ENCODE measurements at regions not wholly inside any gene's neighbourhood (a gene's known extent, or its start where the extent isn't known, plus 50 kb on each side); places are given as distances from the start of the nearest gene placed in this dataset.

GRCh38 chr16:52235186-52235585 is 311.8 kb downstream of the TOX3 start:
- intact Hi-C loops (cut with micrococcal nuclease) = no loop called here

DNA sequence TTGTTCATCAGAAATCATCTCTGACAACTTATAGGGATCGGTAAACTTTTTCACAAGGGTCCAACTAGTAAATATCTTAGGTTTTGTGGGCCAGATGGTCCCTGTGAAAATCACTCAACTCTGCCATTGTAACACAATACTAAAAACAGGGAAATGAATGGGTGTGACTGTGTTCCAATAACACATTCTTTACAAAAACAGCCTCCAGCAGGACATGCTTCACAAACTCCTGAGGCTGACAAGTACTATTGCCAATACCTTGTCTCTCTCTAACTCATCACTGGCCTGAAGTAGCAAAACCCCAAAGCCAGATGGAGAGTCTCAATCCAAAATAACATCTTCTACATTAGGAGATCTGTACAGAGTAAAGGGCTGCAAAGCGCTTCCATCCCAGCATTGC is 312.3 kb downstream of the TOX3 start:
- intact Hi-C loops (cut with micrococcal nuclease) = no loop called here

GRCh38 chr16:52229471-52229870 is 317.5 kb downstream of the TOX3 start:
- intact Hi-C loops (cut with micrococcal nuclease) = no loop called here

GRCh38 chr16:52227851-52228250 is 319.1 kb downstream of the TOX3 start:
- intact Hi-C loops (cut with micrococcal nuclease) = no loop called here

DNA sequence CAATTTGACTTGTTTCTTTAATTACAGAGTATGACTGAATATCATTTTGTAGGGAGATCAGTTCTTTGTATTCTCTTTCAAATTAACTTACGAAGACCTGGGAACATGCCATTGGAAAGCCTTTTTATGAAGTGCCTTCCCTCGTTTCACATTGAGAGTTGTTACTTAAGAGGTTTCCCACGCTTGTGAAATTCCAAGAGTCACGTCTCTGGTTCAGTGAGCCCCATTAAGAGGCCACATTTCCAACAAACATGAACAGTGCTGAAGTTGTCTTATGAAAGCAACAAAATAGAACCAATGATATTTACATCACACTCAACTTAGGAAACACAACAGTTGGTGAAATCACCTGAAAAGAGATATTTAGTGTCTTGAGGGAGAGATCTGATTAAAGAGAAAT is 334.1 kb downstream of the TOX3 start:
- intact Hi-C loops (cut with micrococcal nuclease) = no loop called here

- intact Hi-C loops (cut with micrococcal nuclease) = no loop called here
Measured at GRCh38 chr16:52209227-52209626, 337.7 kb downstream of the TOX3 start.

- intact Hi-C loops (cut with micrococcal nuclease) = no loop called here
Measured at GRCh38 chr16:52203096-52203495, 343.8 kb downstream of the TOX3 start.

DNA sequence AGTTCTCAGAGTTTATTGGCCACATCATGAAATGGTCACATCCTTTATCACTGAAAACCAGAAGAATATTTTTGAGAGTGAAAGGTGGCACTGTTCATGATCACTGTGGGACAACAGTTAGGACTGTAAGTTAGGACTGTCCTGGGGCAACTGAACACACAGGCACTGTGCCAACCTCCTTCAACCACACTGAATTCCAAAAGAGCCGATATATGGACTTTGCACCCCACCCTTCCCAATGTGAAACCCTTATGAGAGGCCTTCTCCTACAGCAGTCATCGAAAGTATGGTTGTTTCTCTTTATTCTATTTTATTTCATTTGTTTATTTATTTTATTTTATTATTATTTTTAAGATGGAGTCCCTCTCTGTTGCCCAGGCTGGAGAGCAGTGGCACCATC is 353.5 kb downstream of the TOX3 start:
- intact Hi-C loops (cut with micrococcal nuclease) = no loop called here

- intact Hi-C loops (cut with micrococcal nuclease) = loop anchor here (1.0 kb wide), 2 partner anchors 721 to 831 kb away; no protein-coding TSS in a partner anchor
Measured at GRCh38 chr16:52191531-52192134, 355.3 kb downstream of the TOX3 start.

- intact Hi-C loops (cut with micrococcal nuclease) = no loop called here
Measured at GRCh38 chr16:52184336-52184735, 362.6 kb downstream of the TOX3 start.

GRCh38 chr16:52182840-52183239 is 364.1 kb downstream of the TOX3 start:
- intact Hi-C loops (cut with micrococcal nuclease) = no loop called here

DNA sequence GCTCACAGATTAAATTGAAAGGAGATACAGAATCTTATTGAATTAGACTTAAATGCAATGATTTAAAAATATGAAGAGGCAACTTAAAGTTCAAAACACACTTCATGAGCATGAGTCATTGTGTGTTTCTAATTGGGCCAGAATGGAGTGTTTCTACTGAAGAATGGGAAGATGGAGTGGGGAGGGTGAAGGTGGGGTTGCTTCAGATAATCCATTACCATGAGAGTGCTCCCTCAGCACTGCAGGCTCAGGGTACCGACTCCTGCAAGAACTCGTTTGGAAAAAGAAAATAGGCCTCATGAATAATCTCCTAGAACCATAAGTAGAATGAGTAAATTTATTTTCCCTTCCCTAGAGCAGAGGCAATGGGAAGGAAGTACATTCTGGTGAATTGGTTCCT is 372.8 kb downstream of the TOX3 start:
- intact Hi-C loops (cut with micrococcal nuclease) = no loop called here

- intact Hi-C loops (cut with micrococcal nuclease) = no loop called here
Measured at GRCh38 chr16:52171481-52171880, 375.5 kb downstream of the TOX3 start.

GRCh38 chr16:52167328-52167727 is 379.6 kb downstream of the TOX3 start:
- intact Hi-C loops (cut with micrococcal nuclease) = no loop called here

DNA sequence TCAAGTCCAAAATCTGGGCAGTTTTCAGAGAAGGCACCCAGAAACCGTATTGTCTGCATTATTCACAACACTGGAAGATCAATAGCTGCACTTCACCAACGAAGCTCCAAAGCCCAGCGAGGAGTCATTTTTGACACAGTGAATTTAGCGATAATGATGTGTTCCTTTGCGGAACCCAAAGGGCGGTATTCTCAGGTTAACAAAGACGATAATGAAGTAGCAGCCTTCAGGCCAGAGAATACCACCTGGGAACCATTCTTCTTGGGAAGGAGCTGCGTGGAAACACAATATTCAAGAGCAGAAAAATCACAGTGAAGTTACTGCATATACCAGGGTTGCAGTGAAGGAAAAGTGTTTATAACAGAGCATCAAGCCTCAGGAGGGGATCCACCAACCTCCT is 381.0 kb downstream of the TOX3 start:
- intact Hi-C loops (cut with micrococcal nuclease) = no loop called here

DNA sequence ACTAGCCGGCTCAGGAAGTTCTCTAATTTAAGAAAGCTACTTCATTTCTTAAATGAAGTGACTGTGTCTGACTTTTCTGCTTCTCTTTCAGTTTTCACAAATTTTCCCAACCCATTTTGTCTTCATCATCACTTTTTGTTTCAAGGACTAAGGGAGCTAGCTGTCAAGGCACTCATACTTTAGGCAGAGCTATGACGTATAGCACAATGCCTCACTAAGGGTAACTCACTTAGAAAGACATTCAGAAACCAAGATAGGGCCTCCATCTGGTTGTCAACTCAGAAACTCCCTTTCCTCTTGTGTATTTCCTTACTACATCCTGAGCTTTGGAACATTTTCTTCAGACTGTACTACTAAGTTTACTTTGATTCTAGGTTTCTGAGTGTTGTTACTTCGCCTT is 397.9 kb downstream of the TOX3 start:
- intact Hi-C loops (cut with micrococcal nuclease) = no loop called here

DNA sequence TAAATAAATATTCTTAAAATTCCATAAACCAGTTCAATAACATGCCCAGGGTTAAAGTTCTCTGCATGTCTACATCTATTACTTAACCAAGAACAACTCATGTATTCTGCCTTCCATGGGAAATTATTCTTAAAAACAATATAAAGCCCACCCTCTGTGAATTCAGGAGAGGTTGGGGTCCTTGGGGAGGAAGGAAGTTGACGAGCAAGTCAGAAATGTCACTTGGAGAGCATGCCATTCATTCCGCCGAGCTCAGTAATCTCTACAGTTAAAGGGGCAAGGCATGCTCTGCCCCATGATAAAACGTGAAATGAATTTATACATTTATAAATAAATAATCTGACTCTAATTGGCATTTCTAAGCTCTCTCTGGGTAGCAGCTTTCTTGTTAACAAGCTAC is 405.1 kb downstream of the TOX3 start:
- intact Hi-C loops (cut with micrococcal nuclease) = no loop called here

DNA sequence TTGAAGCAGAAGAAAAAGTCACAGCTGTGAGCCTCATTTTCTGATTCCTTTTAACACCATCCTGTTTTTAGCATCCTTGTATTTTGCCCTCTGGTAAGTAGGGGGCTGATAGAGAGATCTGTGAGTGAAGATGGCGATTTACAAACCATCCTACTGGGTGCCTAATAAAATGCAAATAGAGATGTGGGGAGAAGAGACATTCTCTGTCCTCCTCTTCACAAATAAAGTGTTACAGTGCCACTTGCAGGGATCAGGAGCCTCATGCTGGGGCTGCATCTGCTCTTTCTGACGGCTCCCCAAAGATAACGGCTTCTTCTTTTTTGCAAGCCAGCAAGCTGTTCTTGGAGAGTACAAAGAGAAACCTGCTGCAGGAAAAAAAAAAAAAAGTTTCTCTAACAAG is 418.6 kb downstream of the TOX3 start:
- intact Hi-C loops (cut with micrococcal nuclease) = no loop called here

DNA sequence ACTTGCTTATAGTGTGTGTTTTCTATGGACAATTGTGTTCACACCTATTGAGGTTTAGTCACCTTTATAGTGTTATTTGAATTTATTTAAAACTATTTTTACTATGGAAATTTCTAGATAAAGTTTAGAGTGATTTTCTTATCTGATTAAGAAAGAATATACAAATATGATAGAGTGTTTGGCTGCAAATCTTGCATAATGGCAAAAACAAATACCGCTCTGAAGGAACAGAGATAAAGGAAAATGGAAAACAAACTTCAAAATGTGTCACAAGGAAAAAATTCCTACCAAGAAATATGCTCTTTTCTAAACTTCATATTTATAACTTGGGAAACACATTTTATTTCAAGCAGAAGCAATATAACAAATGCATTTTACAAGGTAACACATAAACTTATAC is 423.1 kb downstream of the TOX3 start:
- intact Hi-C loops (cut with micrococcal nuclease) = no loop called here

DNA sequence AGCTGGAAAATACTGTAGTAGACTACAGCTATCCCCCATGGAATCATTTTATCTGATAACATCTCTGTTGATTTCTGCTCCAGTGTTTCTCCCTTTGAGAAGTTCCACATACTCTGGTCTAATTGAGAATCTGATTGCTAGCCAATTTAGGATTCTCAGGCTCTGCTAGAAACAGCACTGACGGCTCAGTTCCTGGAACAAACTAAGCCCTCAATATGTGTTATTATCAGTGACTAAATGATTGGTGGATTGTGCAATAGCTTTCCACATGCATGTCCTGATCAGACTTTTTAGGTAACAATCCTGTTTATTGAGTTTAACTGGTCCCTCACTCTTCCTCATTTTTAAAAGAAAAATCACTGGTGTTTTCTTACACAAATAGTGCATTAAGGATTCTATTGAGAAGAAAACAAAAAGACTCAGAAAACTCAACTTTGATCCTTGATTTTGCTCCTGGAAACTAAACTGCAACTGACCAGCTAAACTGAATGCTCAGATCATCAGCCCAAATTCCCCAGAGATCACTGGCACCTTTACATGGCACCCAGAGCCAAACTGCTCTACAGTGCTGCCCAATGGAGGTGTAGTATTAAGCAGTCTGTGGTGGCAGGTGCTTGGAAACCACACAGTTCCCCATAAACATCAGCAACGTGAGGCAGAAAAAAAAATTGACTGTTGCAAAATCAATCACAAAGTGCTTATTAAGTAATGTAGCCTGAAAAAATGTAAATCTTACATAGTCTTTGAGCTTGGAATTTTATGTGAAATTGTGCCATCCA is 423.7 kb downstream of the TOX3 start:
- intact Hi-C loops (cut with micrococcal nuclease) = no loop called here

GRCh38 chr16:52117171-52117570 is 429.8 kb downstream of the TOX3 start:
- intact Hi-C loops (cut with micrococcal nuclease) = no loop called here

- intact Hi-C loops (cut with micrococcal nuclease) = no loop called here
Measured at GRCh38 chr16:52114379-52114778, 432.6 kb downstream of the TOX3 start.

GRCh38 chr16:52113533-52114183 is 433.3 kb downstream of the TOX3 start:
- intact Hi-C loops (cut with micrococcal nuclease) = no loop called here

All from T-helper 1 cell treated with Interleukin-12 subunit alpha and Interleukin-12 subunit beta and Interleukin-4 antibody, amounts not matched to agents 30 ng/mL and 1 ng/mL, for 36 hours (primary cell).